Calu3 (cell line): ENCODE measurements at regions not wholly inside any gene's neighbourhood (a gene's known extent, or its start where the extent isn't known, plus 50 kb on each side); places are given as distances from the start of the nearest gene placed in this dataset.

ENCODE experiments used
- BruUV-seq: library from RNA; stranded (reverse); fragments of 400-500 nt; replicated peaks from 2 replicates; lab custom pipeline; 2021; lab: Mats Ljungman, UMichigan
- CTCF ChIA-PET: fragments of 300-600 bp; sonication (Branson Sonifier 250); formaldehyde crosslinking; loops from one replicate; lab custom pipeline; 2022; ENCODE audit warnings: antibody characterized with exemption; lab: Charles Lee
- DNase-seq: peaks from one replicate; pipeline ENCODE4 v3.0.0; 2022
- H3K27ac Mint-ChIP-seq: one replicate; pipeline ENCODE4 v1.8.0; 2022; ENCODE audit warnings: mixed read lengths; ENCODE audit not compliant: unreplicated experiment
- H3K27me3 Mint-ChIP-seq: one replicate; pipeline ENCODE4 v1.8.0; 2022; ENCODE audit warnings: mixed read lengths; ENCODE audit not compliant: unreplicated experiment
- H3K36me3 Mint-ChIP-seq: one replicate; pipeline ENCODE4 v1.8.0; 2022; ENCODE audit warnings: mild to moderate bottlenecking, moderate library complexity, mixed read lengths; ENCODE audit not compliant: insufficient read depth, unreplicated experiment
- H3K4me1 Mint-ChIP-seq: one replicate; pipeline ENCODE4 v1.8.0; 2022; ENCODE audit warnings: mild to moderate bottlenecking, low read depth, mixed read lengths; ENCODE audit not compliant: unreplicated experiment
- H3K4me3 Mint-ChIP-seq: one replicate; pipeline ENCODE4 v1.8.0; 2022; ENCODE audit warnings: mild to moderate bottlenecking, low read depth, moderate library complexity, mixed read lengths; ENCODE audit not compliant: unreplicated experiment
- H3K9me3 Mint-ChIP-seq: one replicate; pipeline ENCODE4 v1.8.0; 2022; ENCODE audit warnings: low read depth, mixed read lengths; ENCODE audit not compliant: unreplicated experiment
- CTCF ChIP-seq: fragments of 200-600 bp; IDR thresholded peaks from one replicate; pipeline ENCODE4 v1.8.0; 2022; ENCODE audit warnings: antibody characterized with exemption; ENCODE audit not compliant: unreplicated experiment
- intact Hi-C: fragments of 100-400 bp; cut with micrococcal nuclease; formaldehyde crosslinking; loops from one replicate; pipeline ENCODE4 v1.10.0; 2022; ENCODE audit not compliant: unreplicated experiment

DNA sequence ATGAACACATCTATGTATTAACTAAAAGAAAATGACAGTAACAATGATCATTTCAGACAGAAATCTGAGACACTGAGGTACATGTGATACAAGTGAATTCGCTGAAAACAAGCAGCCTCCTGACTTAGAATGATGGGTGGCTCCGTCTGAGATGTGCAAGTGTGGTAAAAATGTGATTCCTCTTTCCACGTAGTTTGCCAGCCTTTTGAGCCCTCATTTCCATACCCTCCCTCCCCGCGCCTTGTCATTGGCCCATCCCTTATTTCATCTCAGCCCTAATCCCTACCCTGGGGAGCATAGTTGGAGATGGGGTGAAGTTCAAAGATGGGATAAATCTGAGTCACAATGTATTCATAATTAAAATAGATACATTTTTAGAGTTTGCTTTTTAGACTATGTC, 107.8 kb downstream of the BMP4 start:
- Mint-ChIP-seq H3K27ac (no peak overlapping the region), H3K9me3 (no peaks in the 10 kb centered on the region), H3K27me3 (no peaks in the 10 kb centered on the region), H3K4me1 (peaks cover 55% of the 10 kb centered on the region), H3K36me3 (peaks cover 17% of the 10 kb centered on the region), H3K4me3 (peak overlapping the region; percentile 67)
- intact Hi-C loops, result loop anchor here (10.0 kb wide), 1 partner anchor 326 kb away; no protein-coding TSS in a partner anchor
- CTCF ChIA-PET, result no interaction called here
- TF ChIP-seq CTCF, result no peak
- BruUV-seq, result no TSS peak
- DNase-seq, result no peak

DNA sequence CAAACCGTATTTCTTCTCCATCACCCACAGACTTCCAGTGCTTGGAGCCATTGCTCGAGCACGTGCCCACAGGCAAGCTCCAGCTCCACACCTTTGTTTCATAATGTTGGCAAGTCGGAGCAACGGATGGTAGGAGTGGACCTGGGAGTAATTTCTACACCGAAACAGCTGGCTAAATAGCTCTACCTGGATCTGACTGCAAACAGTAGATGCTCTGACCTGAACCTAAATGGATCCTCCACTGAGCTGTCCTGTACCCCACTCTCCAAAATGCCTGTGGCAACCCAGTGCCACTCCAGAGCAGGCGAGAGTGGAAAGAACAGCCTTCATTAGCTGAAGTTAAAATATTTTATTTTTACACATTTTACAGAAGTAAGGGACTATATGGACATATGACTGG, 108.7 kb downstream of the BMP4 start:
- no TSS peak for BruUV-seq
- no peaks in the 10 kb centered on the region for H3K9me3 Mint-ChIP-seq
- TF ChIP-seq CTCF, result no peak
- no peaks in the 10 kb centered on the region for H3K27me3 Mint-ChIP-seq
- H3K4me3 Mint-ChIP-seq, result no peak overlapping the region
- peaks cover 61% of the 10 kb centered on the region for H3K4me1 Mint-ChIP-seq
- no peak overlapping the region for H3K27ac Mint-ChIP-seq
- intact Hi-C loops, result loop anchor here (10.0 kb wide), 1 partner anchor 327 kb away; no protein-coding TSS in a partner anchor
- CTCF ChIA-PET, result no interaction called here
- DNase-seq, result no peak
- H3K36me3 Mint-ChIP-seq, result peaks cover 22% of the 10 kb centered on the region

DNA sequence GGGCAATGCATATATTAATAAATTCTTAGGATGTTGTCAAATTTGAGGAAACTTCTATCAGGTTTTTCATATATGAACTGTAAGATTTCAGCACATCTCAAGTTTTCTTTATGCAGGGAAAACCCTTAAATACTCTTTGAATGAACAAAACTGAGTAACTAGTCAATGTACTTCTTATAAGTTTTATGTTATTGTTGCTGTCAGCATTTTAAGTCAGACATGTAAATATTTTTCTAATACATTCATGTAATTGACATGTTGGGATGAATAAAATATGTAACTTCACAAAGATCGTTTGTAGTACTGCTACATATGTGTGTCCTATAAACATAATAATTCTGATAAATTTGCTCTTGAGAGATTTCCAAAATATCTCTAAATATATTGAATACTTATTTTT, 109.6 kb downstream of the BMP4 start:
- Mint-ChIP-seq H3K27me3 (no peaks in the 10 kb centered on the region), H3K27ac (no peak overlapping the region), H3K9me3 (no peaks in the 10 kb centered on the region), H3K4me1 (peaks cover 61% of the 10 kb centered on the region), H3K4me3 (no peak overlapping the region), H3K36me3 (peaks cover 22% of the 10 kb centered on the region)
- BruUV-seq, result no TSS peak
- CTCF ChIA-PET, result no interaction called here
- no peak for TF ChIP-seq CTCF
- DNase-seq, result no peak
- intact Hi-C loops, result loop anchor here (10.0 kb wide), 1 partner anchor 328 kb away; no protein-coding TSS in a partner anchor

DNA sequence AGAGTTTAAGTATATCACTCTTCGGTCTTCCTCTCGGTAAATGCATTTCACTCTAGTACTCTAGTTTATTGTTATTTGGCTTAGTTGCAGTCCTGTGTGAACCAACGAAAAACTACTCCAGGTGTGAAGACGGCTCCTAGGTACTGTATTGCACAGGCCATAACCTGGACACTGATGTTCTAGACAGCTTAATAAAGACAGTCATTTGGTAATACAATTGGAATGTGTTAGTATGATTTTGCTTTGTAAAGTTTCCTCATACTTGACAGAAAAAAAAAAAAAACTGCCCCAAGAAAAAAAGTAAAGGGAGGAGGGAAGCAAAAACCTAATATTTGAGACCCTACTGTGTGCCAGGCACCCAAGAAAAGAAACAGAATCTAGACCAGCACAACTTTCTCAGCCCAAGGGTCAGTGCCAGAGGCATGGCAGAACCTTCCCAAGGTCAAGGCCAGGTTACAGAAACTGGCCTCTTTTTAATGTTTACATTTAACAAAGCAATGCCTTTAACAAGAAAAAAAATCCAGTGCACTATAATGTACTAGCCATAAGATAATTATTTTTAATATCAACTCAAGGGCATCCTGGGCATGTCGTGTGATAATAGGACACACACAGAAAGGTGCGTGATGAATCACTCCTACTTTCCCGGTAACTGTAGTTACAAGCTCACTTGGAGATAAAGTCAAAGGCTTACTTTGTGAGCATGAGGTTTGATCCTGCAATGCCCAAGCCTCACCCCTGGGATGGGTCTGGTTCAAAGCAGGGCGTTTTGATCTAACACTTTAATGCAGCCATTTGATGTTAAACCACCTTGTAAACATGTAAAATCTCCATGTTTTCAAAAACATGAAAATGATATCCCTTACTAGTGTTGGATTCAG, 110.6 kb downstream of the BMP4 start:
- Mint-ChIP-seq H3K36me3 (peaks cover 28% of the 10 kb centered on the region), H3K27ac (peak overlapping the region; percentile 58), H3K4me1 (peaks cover 61% of the 10 kb centered on the region), H3K27me3 (no peaks in the 10 kb centered on the region), H3K4me3 (no peak overlapping the region), H3K9me3 (no peaks in the 10 kb centered on the region)
- no peak for TF ChIP-seq CTCF
- no TSS peak for BruUV-seq
- peak; percentile 50 for DNase-seq
- intact Hi-C loops, result loop anchor here (10.0 kb wide), 1 partner anchor 329 kb away; no protein-coding TSS in a partner anchor
- CTCF ChIA-PET, result interaction anchor here (0.6 to 0.7 kb wide), 4 partner anchors 17 to 117 kb away, joined by 3 to 4 read pairs (median 3); no protein-coding TSS in a partner anchor
